IMR-90 (cell line): ENCODE measurements at regions not wholly inside any gene's neighbourhood (a gene's known extent, or its start where the extent isn't known, plus 50 kb on each side); places are given as distances from the start of the nearest gene placed in this dataset.

Experiments
- ATAC-seq: fragments of 200-7000 bp; cut with Tn5 transposase; 2 replicates; pipeline ENCODE4 v1.9.1; 2020; ENCODE audit warnings: low read depth, mild to moderate bottlenecking, moderate library complexity
- BruUV-seq: library from RNA; stranded (reverse); fragments of 400-500 nt; replicated peaks from 2 replicates; lab custom pipeline; 2021; lab: Mats Ljungman, UMichigan
- CTCF ChIA-PET: fragments of 300-600 bp; formaldehyde crosslinking; extraction: SDS; loops from one replicate; lab custom pipeline; 2021; ENCODE audit warnings: antibody characterized with exemption; lab: Yijun Ruan, JAX
- POLR2A ChIA-PET: fragments of 300-600 bp; sonication (Branson Sonifier 250); formaldehyde crosslinking; loops from one replicate; lab custom pipeline; 2022; ENCODE audit warnings: antibody characterized with exemption; ENCODE audit not compliant: unreplicated experiment; lab: Charles Lee
- DNase-seq: peaks from one replicate; pipeline ENCODE4 v3.0.0; 2013
- H2AFZ ChIP-seq: replicated peaks from 2 replicates; pipeline ENCODE3; 2013; ENCODE audit warnings: low read length, mild to moderate bottlenecking; ENCODE audit not compliant: poor library complexity
- H2AK5ac ChIP-seq: 2 replicates; pipeline ENCODE4 v1.6.1; 2013; ENCODE audit warnings: low read depth, low read length, inconsistent platforms
- H2AK9ac ChIP-seq: replicated peaks from 2 replicates; pipeline ENCODE3; 2013; ENCODE audit warnings: mild to moderate bottlenecking, low read depth, low read length, moderate library complexity; ENCODE audit not compliant: poor library complexity
- H2BK120ac ChIP-seq: 2 replicates; pipeline ENCODE4 v1.6.1; 2013; ENCODE audit warnings: low read depth, low read length, inconsistent platforms
- H2BK15ac ChIP-seq: 3 replicates; pipeline ENCODE4 v1.6.1; 2013; ENCODE audit warnings: low read depth, low read length, inconsistent platforms
- H2BK20ac ChIP-seq: 2 replicates; pipeline ENCODE4 v1.6.1; 2013; ENCODE audit warnings: low read depth, mild to moderate bottlenecking, inconsistent platforms, low read length, moderate library complexity
- H2BK5ac ChIP-seq: 2 replicates; pipeline ENCODE4 v1.6.1; 2013; ENCODE audit warnings: mild to moderate bottlenecking, low read depth, low read length, inconsistent platforms; ENCODE audit not compliant: poor library complexity, severe bottlenecking
- H3K14ac ChIP-seq: replicated peaks from 2 replicates; pipeline ENCODE4 v1.6.1; 2013; ENCODE audit warnings: low read depth, low read length, inconsistent platforms
- H3K18ac ChIP-seq: 2 replicates; pipeline ENCODE4 v1.6.1; 2013; ENCODE audit warnings: low read depth, low read length, control low read depth
- H3K23ac ChIP-seq: 2 replicates; pipeline ENCODE4 v1.6.1; 2013; ENCODE audit warnings: low read depth, low read length, inconsistent platforms
- H3K27ac ChIP-seq: 2 replicates; pipeline ENCODE4 v1.5.1; 2013; ENCODE audit warnings: mild to moderate bottlenecking, control low read depth, low read length; ENCODE audit not compliant: insufficient read depth
- H3K27me3 ChIP-seq: 2 replicates; pipeline ENCODE4 v1.6.1; 2013; ENCODE audit warnings: low read length; ENCODE audit not compliant: control insufficient read depth, insufficient read depth
- H3K36me3 ChIP-seq: 2 replicates; pipeline ENCODE4 v1.6.1; 2013; ENCODE audit warnings: low read length, mixed read lengths; ENCODE audit not compliant: control insufficient read depth, insufficient read depth
- H3K4ac ChIP-seq: 2 replicates; pipeline ENCODE4 v1.6.1; 2013; ENCODE audit warnings: low read depth, low read length, inconsistent platforms
- H3K4me1 ChIP-seq: 2 replicates; pipeline ENCODE4 v1.6.1; 2013; ENCODE audit warnings: low read length, mixed read lengths; ENCODE audit not compliant: control insufficient read depth, insufficient read depth
- H3K4me2 ChIP-seq: 2 replicates; pipeline ENCODE4 v1.6.1; 2013; ENCODE audit warnings: low read depth, mild to moderate bottlenecking, control low read depth, low read length, moderate library complexity
- H3K4me3 ChIP-seq: 2 replicates; pipeline ENCODE4 v1.5.1; 2013; ENCODE audit warnings: low read depth, mild to moderate bottlenecking, control low read depth, low read length, moderate library complexity; ENCODE audit not compliant: insufficient read depth
- H3K56ac ChIP-seq: 2 replicates; pipeline ENCODE4 v1.6.1; 2013; ENCODE audit warnings: low read length, inconsistent platforms; ENCODE audit not compliant: insufficient read depth; ENCODE audit errors: extremely low read depth
- H3K79me1 ChIP-seq, 2 experiments: 2 replicates each; pipeline ENCODE4 v1.6.1; 2013; ENCODE audit warnings: low read length in 2 of 2, inconsistent platforms in 1 of 2, low read depth in 1 of 2
- H3K9ac ChIP-seq: 2 replicates; pipeline ENCODE4 v1.6.1; 2013; ENCODE audit warnings: low read depth, low read length, control low read depth
- H3K9me1 ChIP-seq: 2 replicates; pipeline ENCODE4 v1.6.1; 2013; ENCODE audit warnings: low read length, inconsistent platforms; ENCODE audit not compliant: insufficient read depth
- H3K9me3 ChIP-seq: 2 replicates; pipeline ENCODE4 v1.6.1; 2013; ENCODE audit warnings: low read length; ENCODE audit not compliant: control insufficient read depth, insufficient read depth
- H4K20me1 ChIP-seq: 2 replicates; pipeline ENCODE4 v1.6.1; 2013; ENCODE audit warnings: low read length, inconsistent platforms; ENCODE audit not compliant: insufficient read depth
- H4K5ac ChIP-seq: 2 replicates; pipeline ENCODE4 v1.6.1; 2013; ENCODE audit warnings: mild to moderate bottlenecking, low read depth, low read length, control low read depth
- H4K8ac ChIP-seq, 2 experiments: 2 replicates each; pipeline ENCODE4 v1.6.1; 2013; ENCODE audit warnings: low read depth in 2 of 2, low read length in 2 of 2, control low read depth in 1 of 2, inconsistent platforms in 1 of 2
- H4K91ac ChIP-seq: 2 replicates; pipeline ENCODE4 v1.6.1; 2013; ENCODE audit warnings: low read depth, low read length, inconsistent platforms; ENCODE audit not compliant: insufficient read depth
- BHLHE40 ChIP-seq: fragments of 150-350 bp; IDR thresholded peaks from 2 replicates; pipeline ENCODE4 v1.6.1; 2016; ENCODE audit warnings: mild to moderate bottlenecking, low read depth, low read length
- CEBPB ChIP-seq: IDR thresholded peaks from 2 replicates; pipeline ENCODE4 v1.6.1; 2012; ENCODE audit warnings: low read depth, low read length, improper control_type of control experiment
- CHD1 ChIP-seq: IDR thresholded peaks from 2 replicates; pipeline ENCODE4 v1.6.1; 2012; ENCODE audit warnings: low read depth, low read length, improper control_type of control experiment
- CTCF ChIP-seq: conservative IDR thresholded peaks from 2 replicates; pipeline ENCODE4 v1.5.1; 2012; ENCODE audit warnings: mild to moderate bottlenecking, low read depth, low read length, improper control_type of control experiment
- FOS ChIP-seq: fragments of 150-350 bp; IDR thresholded peaks from 2 replicates; pipeline ENCODE4 v1.6.1; 2016; ENCODE audit warnings: low read depth, low read length
- MAFK ChIP-seq: IDR thresholded peaks from 2 replicates; pipeline ENCODE4 v1.6.1; 2012; ENCODE audit warnings: low read depth, low read length, improper control_type of control experiment
- MAZ ChIP-seq: IDR thresholded peaks from 2 replicates; pipeline ENCODE4 v1.6.1; 2012; ENCODE audit warnings: low read depth, mild to moderate bottlenecking, low read length, improper control_type of control experiment, moderate library complexity, borderline replicate concordance
- MXI1 ChIP-seq: IDR thresholded peaks from 2 replicates; pipeline ENCODE4 v1.6.1; 2012; ENCODE audit warnings: low read depth, mild to moderate bottlenecking, low read length, moderate library complexity, borderline replicate concordance
- NFE2L2 ChIP-seq: fragments of 150-350 bp; IDR thresholded peaks from 2 replicates; pipeline ENCODE4 v1.6.1; 2016; ENCODE audit warnings: low read depth, mild to moderate bottlenecking, low read length
- POLR2A ChIP-seq: IDR thresholded peaks from 2 replicates; pipeline ENCODE4 v1.6.1; 2012; ENCODE audit warnings: mild to moderate bottlenecking, low read depth, low read length
- RAD21 ChIP-seq: IDR thresholded peaks from 2 replicates; pipeline ENCODE4 v1.6.1; 2012; ENCODE audit warnings: low read length, improper control_type of control experiment
- RCOR1 ChIP-seq: IDR thresholded peaks from 2 replicates; pipeline ENCODE4 v1.6.1; 2012; ENCODE audit warnings: mild to moderate bottlenecking, low read length, improper control_type of control experiment; ENCODE audit not compliant: insufficient replicate concordance
- RFX5 ChIP-seq: IDR thresholded peaks from 2 replicates; pipeline ENCODE4 v1.8.0; 2012; ENCODE audit warnings: low read depth, mild to moderate bottlenecking, low read length, moderate library complexity
- SMC3 ChIP-seq: fragments of 150-350 bp; IDR thresholded peaks from 2 replicates; pipeline ENCODE4 v1.6.1; 2016; ENCODE audit warnings: low read depth, mild to moderate bottlenecking, antibody characterized with exemption, low read length, moderate library complexity
- WGBS, 2 experiments: methylation state at CpG; one replicate each; pipeline versions ENCODE4 v1.1.5 to v1.1.7; 2013; ENCODE audit warnings: missing lambda C conversion rate in 2 of 2; ENCODE audit not compliant: insufficient read length in 1 of 2; ENCODE audit errors: extremely low coverage in 2 of 2; 5-methylcytosine and 5-hydroxymethylcytosine counted together
- dilution Hi-C: fragments of 300-500 bp; cut with HindIII; formaldehyde crosslinking; loops from one replicate; pipeline ENCODE4 v1.14.3; 2018; ENCODE audit warnings: low sequenced_read_pairs; ENCODE audit not compliant: unreplicated experiment
- in situ Hi-C: fragments of 300-500 bp; cut with MboI; formaldehyde crosslinking; loops from 3 replicates; pipeline ENCODE4 v1.14.3; 2019; ENCODE audit warnings: low sequenced_read_pairs, inconsistent platforms, mixed read lengths
- intact Hi-C: fragments of 100-400 bp; cut with micrococcal nuclease; formaldehyde crosslinking; loops from 2 replicates; pipeline ENCODE4 v1.10.0; 2022
- TF ChIP-seq, protein P1 (sequence below): fragments of 150-350 bp; IDR thresholded peaks from 2 replicates; pipeline ENCODE4 v1.6.1; 2017; ENCODE audit warnings: mild to moderate bottlenecking, antibody characterized with exemption, low read length, low read depth
- TF ChIP-seq, protein P2 (sequence below): fragments of 150-350 bp; IDR thresholded peaks from 2 replicates; pipeline ENCODE4 v1.6.1; 2016; ENCODE audit warnings: low read depth, mild to moderate bottlenecking, low read length, moderate library complexity, borderline replicate concordance

DNA sequence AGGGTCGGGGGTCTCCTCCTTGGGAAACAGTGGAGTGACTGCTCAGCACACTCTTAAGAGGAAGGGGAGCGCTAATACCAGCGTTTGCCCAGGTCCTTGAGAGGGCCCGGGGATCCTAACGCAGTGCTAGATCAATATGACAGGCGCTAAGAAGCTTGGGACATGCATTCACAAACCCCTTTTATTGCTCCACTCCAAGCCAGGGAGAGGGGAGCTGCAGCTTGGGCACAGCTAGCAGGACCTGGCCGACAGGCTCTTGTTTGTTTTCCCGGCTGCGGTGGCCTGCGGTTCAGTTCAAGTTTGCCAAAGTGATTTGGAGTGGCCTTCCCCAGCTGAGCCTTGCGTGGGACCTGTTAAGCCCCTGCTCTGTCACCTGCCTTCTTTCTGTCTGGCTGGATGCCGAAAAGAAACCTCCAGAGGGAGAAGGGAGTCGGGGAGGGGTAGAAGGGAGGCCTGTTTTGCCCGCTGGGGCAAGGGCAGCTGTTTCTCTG lies 152.1 kb downstream of the GLI2 start:
- dilution Hi-C loops: no loop called here
- Histone ChIP-seq H3K18ac (no peak overlapping the region), H3K4me3 (no peak overlapping the region)

More for the DNA sequence above, 152.1 kb downstream of the GLI2 start:
- in situ Hi-C loops (no loop called here), intact Hi-C loops (no loop called here)
- peaks cover 28% of the 10 kb centered on the region for H3K9me1 ChIP-seq
- no peak overlapping the region for H4K5ac ChIP-seq
- TF ChIP-seq MAFK (no peak), POLR2A (no peak), MAZ (no peak), RAD21 (no peak), BHLHE40 (no peak), CEBPB (no peak), RFX5 (no peak), SMC3 (no peak), RCOR1 (no peak), NFE2L2 (no peak), MXI1 (no peak), CHD1 (no peak), FOS (no peak), CTCF (no peak)
- TF ChIP-seq, protein P1, sequence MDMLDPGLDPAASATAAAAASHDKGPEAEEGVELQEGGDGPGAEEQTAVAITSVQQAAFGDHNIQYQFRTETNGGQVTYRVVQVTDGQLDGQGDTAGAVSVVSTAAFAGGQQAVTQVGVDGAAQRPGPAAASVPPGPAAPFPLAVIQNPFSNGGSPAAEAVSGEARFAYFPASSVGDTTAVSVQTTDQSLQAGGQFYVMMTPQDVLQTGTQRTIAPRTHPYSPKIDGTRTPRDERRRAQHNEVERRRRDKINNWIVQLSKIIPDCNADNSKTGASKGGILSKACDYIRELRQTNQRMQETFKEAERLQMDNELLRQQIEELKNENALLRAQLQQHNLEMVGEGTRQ: no peak
- TF ChIP-seq, protein P2, sequence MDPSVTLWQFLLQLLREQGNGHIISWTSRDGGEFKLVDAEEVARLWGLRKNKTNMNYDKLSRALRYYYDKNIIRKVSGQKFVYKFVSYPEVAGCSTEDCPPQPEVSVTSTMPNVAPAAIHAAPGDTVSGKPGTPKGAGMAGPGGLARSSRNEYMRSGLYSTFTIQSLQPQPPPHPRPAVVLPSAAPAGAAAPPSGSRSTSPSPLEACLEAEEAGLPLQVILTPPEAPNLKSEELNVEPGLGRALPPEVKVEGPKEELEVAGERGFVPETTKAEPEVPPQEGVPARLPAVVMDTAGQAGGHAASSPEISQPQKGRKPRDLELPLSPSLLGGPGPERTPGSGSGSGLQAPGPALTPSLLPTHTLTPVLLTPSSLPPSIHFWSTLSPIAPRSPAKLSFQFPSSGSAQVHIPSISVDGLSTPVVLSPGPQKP: no peak
- no peak overlapping the region for H2AK9ac ChIP-seq
- DNase-seq (no peak), ATAC-seq (no peak)
- no peaks in the 10 kb centered on the region for H3K27me3 ChIP-seq
- H3K27ac ChIP-seq: no peak overlapping the region
- H3K23ac ChIP-seq: no peak overlapping the region
- no peak overlapping the region for H3K4me2 ChIP-seq
- ChIA-PET POLR2A (no interaction called here), CTCF (no interaction called here)
- H2BK120ac ChIP-seq: no peak overlapping the region
- WGBS, 2 experiments: 100% methylated on average over 3 of the region's 14 CpGs; no CpG with 5 or more reads in 1 of the 2 experiments
- H4K91ac ChIP-seq: no peak overlapping the region
- H4K20me1 ChIP-seq: peaks cover 83% of the 10 kb centered on the region
- H3K14ac ChIP-seq: no peak overlapping the region
- H2AFZ ChIP-seq: no peak overlapping the region
- H3K4ac ChIP-seq: no peak overlapping the region
- peaks cover 7% of the 10 kb centered on the region for H3K36me3 ChIP-seq
- peaks cover 40 to 97% of the 10 kb centered on the region in 2 experiments for H3K79me1 ChIP-seq
- no peak overlapping the region for H2AK5ac ChIP-seq
- H4K8ac ChIP-seq: no peak overlapping the region
- H3K56ac ChIP-seq: no peak overlapping the region
- no peaks in the 10 kb centered on the region for H3K9me3 ChIP-seq
- H2BK20ac ChIP-seq: no peak overlapping the region
- H3K4me1 ChIP-seq: peaks cover 10% of the 10 kb centered on the region
- no peak overlapping the region for H3K9ac ChIP-seq
- H2BK5ac ChIP-seq: no peak overlapping the region
- no peak overlapping the region for H2BK15ac ChIP-seq
- no TSS peak for BruUV-seq
